OCI-LY7 (cell line): ENCODE measurements at regions not wholly inside any gene's neighbourhood (a gene's known extent, or its start where the extent isn't known, plus 50 kb on each side); places are given as distances from the start of the nearest gene placed in this dataset.

Experiments used
- EZH2phosphoT487 ChIP-seq: fragments of 200-600 bp; sonication (generic); IDR thresholded peaks from 2 replicates; pipeline ENCODE4 v1.6.1; 2018; ENCODE audit warnings: low read depth, borderline replicate concordance, mild to moderate bottlenecking, mixed run types, antibody characterized with exemption, low read length, moderate library complexity, mixed read lengths
- TF ChIP-seq, protein P1 (sequence below): fragments of 200-600 bp; sonication (generic); conservative IDR thresholded peaks from 2 replicates; pipeline ENCODE4 v1.5.1; 2014; ENCODE audit warnings: mild to moderate bottlenecking, antibody characterized with exemption, low read length, moderate library complexity, mixed read lengths

GRCh38 chr2:215664847-215665525 lies 229.1 kb upstream of the FN1 start:
- TF ChIP-seq, protein P1, sequence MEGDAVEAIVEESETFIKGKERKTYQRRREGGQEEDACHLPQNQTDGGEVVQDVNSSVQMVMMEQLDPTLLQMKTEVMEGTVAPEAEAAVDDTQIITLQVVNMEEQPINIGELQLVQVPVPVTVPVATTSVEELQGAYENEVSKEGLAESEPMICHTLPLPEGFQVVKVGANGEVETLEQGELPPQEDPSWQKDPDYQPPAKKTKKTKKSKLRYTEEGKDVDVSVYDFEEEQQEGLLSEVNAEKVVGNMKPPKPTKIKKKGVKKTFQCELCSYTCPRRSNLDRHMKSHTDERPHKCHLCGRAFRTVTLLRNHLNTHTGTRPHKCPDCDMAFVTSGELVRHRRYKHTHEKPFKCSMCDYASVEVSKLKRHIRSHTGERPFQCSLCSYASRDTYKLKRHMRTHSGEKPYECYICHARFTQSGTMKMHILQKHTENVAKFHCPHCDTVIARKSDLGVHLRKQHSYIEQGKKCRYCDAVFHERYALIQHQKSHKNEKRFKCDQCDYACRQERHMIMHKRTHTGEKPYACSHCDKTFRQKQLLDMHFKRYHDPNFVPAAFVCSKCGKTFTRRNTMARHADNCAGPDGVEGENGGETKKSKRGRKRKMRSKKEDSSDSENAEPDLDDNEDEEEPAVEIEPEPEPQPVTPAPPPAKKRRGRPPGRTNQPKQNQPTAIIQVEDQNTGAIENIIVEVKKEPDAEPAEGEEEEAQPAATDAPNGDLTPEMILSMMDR, result no peak
- no peak for TF ChIP-seq EZH2phosphoT487
